Suprapubic skin (tissue), 3 donors: ENCODE measurements at regions not wholly inside any gene's neighbourhood (a gene's known extent, or its start where the extent isn't known, plus 50 kb on each side); places are given as distances from the start of the nearest gene placed in this dataset.

Source experiments
- EP300 ChIP-seq: sonication (generic); formaldehyde crosslinking; IDR thresholded peaks from one replicate; pipeline ENCODE4 v1.6.1; 2017; ENCODE audit warnings: antibody characterized with exemption
- POLR2A ChIP-seq, 2 donors: fragments of 450-650 bp; IDR thresholded peaks; one replicate each; pipeline ENCODE4 v1.6.1; 2017; ENCODE audit warnings: antibody characterized with exemption in 2 of 2, mild to moderate bottlenecking in 2 of 2, moderate library complexity in 2 of 2
- TF ChIP-seq, protein P1 (sequence below), 2 donors: fragments of 200-600 bp in 1 of 2; fragments of 450-650 bp in 1 of 2; sonication (generic) in 1 of 2; IDR thresholded peaks; one replicate each; pipeline ENCODE4 v1.5.1; 2016 to 2019; ENCODE audit warnings: antibody characterized with exemption in 2 of 2, mild to moderate bottlenecking in 1 of 2, moderate library complexity in 1 of 2

- TF ChIP-seq, protein P1, sequence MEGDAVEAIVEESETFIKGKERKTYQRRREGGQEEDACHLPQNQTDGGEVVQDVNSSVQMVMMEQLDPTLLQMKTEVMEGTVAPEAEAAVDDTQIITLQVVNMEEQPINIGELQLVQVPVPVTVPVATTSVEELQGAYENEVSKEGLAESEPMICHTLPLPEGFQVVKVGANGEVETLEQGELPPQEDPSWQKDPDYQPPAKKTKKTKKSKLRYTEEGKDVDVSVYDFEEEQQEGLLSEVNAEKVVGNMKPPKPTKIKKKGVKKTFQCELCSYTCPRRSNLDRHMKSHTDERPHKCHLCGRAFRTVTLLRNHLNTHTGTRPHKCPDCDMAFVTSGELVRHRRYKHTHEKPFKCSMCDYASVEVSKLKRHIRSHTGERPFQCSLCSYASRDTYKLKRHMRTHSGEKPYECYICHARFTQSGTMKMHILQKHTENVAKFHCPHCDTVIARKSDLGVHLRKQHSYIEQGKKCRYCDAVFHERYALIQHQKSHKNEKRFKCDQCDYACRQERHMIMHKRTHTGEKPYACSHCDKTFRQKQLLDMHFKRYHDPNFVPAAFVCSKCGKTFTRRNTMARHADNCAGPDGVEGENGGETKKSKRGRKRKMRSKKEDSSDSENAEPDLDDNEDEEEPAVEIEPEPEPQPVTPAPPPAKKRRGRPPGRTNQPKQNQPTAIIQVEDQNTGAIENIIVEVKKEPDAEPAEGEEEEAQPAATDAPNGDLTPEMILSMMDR (IDR thresholded peaks at IDR 0.05), result no peak
- no peak for TF ChIP-seq POLR2A (IDR thresholded peaks at IDR 0.05)
- TF ChIP-seq EP300, result no peak
Observed at GRCh38 chrX:5752831-5753230, 475.8 kb downstream of the NLGN4X start.
